Activated CD4-positive, alpha-beta T cell treated with anti-CD3 and anti-CD28 coated beads, Interleukin-2, amount 50 U/mL, for 4 hours (primary cell): ENCODE measurements at regions not wholly inside any gene's neighbourhood (a gene's known extent, or its start where the extent isn't known, plus 50 kb on each side); places are given as distances from the start of the nearest gene placed in this dataset.

Source experiments
- DNase-seq, 2 experiments: peaks; one replicate each; pipeline ENCODE4 v3.0.0-alpha.2; 2020

- no peak for DNase-seq
Measured at GRCh38 chr9:135326141-135326540, 153.4 kb upstream of the PPP1R26 start.

GRCh38 chr9:135326633-135327152 lies 152.9 kb upstream of the PPP1R26 start:
- no peak for DNase-seq

GRCh38 chr9:135328485-135329417 lies 150.8 kb upstream of the PPP1R26 start:
- DNase-seq: no peak

GRCh38 chr9:135329571-135330306 lies 149.8 kb upstream of the PPP1R26 start:
- no peak for DNase-seq

- DNase-seq: no peak
Measured at GRCh38 chr9:135330307-135330631, 149.3 kb upstream of the PPP1R26 start.

- DNase-seq: no peak
Measured at GRCh38 chr9:135330685-135331590, 148.6 kb upstream of the PPP1R26 start.

- no peak for DNase-seq
Measured at GRCh38 chr9:135332516-135332915, 147.1 kb upstream of the PPP1R26 start.

GRCh38 chr9:135332979-135333748 lies 146.4 kb upstream of the PPP1R26 start:
- no peak for DNase-seq

GRCh38 chr9:135334953-135335460 lies 144.6 kb upstream of the PPP1R26 start:
- no peak for DNase-seq

- no peak for DNase-seq
Measured at GRCh38 chr9:135335691-135336181, 143.8 kb upstream of the PPP1R26 start.

- DNase-seq: no peak
Measured at GRCh38 chr9:135336722-135337527, 142.7 kb upstream of the PPP1R26 start.

- DNase-seq: no peak
Measured at GRCh38 chr9:135338546-135338945, 141.0 kb upstream of the PPP1R26 start.

- no peak for DNase-seq
Measured at GRCh38 chr9:135339378-135339973, 140.1 kb upstream of the PPP1R26 start.

GRCh38 chr9:135340143-135340655 lies 139.4 kb upstream of the PPP1R26 start:
- DNase-seq: no peak

GRCh38 chr9:135340726-135341475 lies 138.7 kb upstream of the PPP1R26 start:
- no peak for DNase-seq

GRCh38 chr9:135341612-135342169 lies 137.9 kb upstream of the PPP1R26 start:
- no peak for DNase-seq

GRCh38 chr9:135342206-135343130 lies 137.1 kb upstream of the PPP1R26 start:
- no peak for DNase-seq

- no peak for DNase-seq
Measured at GRCh38 chr9:135343136-135343535, 136.4 kb upstream of the PPP1R26 start.
